GM23338 (cell line): ENCODE measurements at regions not wholly inside any gene's neighbourhood (a gene's known extent, or its start where the extent isn't known, plus 50 kb on each side); places are given as distances from the start of the nearest gene placed in this dataset.
"Not testable (repeated sequence)": the region's sequence is repeated elsewhere in the genome, so short reads cannot be mapped to it uniquely, and the experiment has no call there.

Experiments
- ATAC-seq: fragments of 200-7000 bp; cut with Tn5 transposase; 3 replicates; pipeline ENCODE4 v1.9.1; 2020
- DNase-seq: peaks from one replicate; pipeline ENCODE4 v3.0.0-alpha.2; 2015; ENCODE audit warnings: low spot score
- H2AFZ ChIP-seq: fragments of 200-600 bp; sonication (generic); 2 replicates; pipeline ENCODE4 v1.8.0; 2016; ENCODE audit warnings: antibody characterized with exemption, mild to moderate bottlenecking, moderate library complexity
- H3F3A ChIP-seq: fragments of 200-600 bp; sonication (generic); replicated peaks from 2 replicates; pipeline ENCODE4 v1.8.0; 2017; ENCODE audit warnings: antibody characterized with exemption, mixed run types, low read depth
- H3K27ac ChIP-seq: fragments of 200-600 bp; sonication (generic); 2 replicates; pipeline ENCODE4 v1.6.1; 2016; ENCODE audit warnings: low read depth
- H3K27me3 ChIP-seq: fragments of 200-600 bp; sonication (generic); 2 replicates; pipeline ENCODE4 v1.8.0; 2016; ENCODE audit warnings: mild to moderate bottlenecking, mixed run types, moderate library complexity; ENCODE audit not compliant: insufficient read depth
- H3K36me3 ChIP-seq: fragments of 200-600 bp; sonication (generic); 2 replicates; pipeline ENCODE4 v1.8.0; 2016; ENCODE audit warnings: mild to moderate bottlenecking; ENCODE audit not compliant: insufficient read depth
- H3K4me1 ChIP-seq: fragments of 200-600 bp; sonication (generic); 2 replicates; pipeline ENCODE4 v1.8.0; 2016; ENCODE audit warnings: mild to moderate bottlenecking, moderate library complexity; ENCODE audit not compliant: insufficient read depth
- H3K4me2 ChIP-seq: fragments of 200-600 bp; sonication (generic); 2 replicates; pipeline ENCODE4 v1.7.1; 2017; ENCODE audit warnings: mixed run types
- H3K4me3 ChIP-seq: fragments of 200-600 bp; sonication (generic); 2 replicates; pipeline ENCODE4 v1.6.1; 2016; ENCODE audit warnings: mixed run types
- H3K79me2 ChIP-seq: fragments of 200-600 bp; sonication (generic); replicated peaks from 2 replicates; pipeline ENCODE4 v1.8.0; 2017; ENCODE audit warnings: mild to moderate bottlenecking; ENCODE audit not compliant: insufficient read depth
- H3K9me2 ChIP-seq: fragments of 200-600 bp; sonication (generic); 2 replicates; pipeline ENCODE4 v1.8.0; 2017; ENCODE audit not compliant: insufficient read depth
- H4K20me1 ChIP-seq: fragments of 200-600 bp; sonication (generic); replicated peaks from 2 replicates; pipeline ENCODE4 v1.8.0; 2017; ENCODE audit warnings: mild to moderate bottlenecking; ENCODE audit not compliant: insufficient read depth
- H3K27ac Mint-ChIP-seq: 2 replicates; pipeline ENCODE4 v1.8.0; 2020; ENCODE audit warnings: inconsistent platforms, mild to moderate bottlenecking, moderate library complexity, mixed read lengths
- H3K27me3 Mint-ChIP-seq: 3 replicates; pipeline ENCODE4 v1.8.0; 2022; ENCODE audit warnings: low read depth, mild to moderate bottlenecking, moderate library complexity, mixed read lengths, inconsistent platforms; ENCODE audit not compliant: insufficient read depth, poor library complexity
- H3K36me3 Mint-ChIP-seq: 3 replicates; pipeline ENCODE4 v1.8.0; 2021; ENCODE audit warnings: low read depth, mild to moderate bottlenecking, inconsistent platforms, moderate library complexity, mixed read lengths
- H3K4me1 Mint-ChIP-seq: 3 replicates; pipeline ENCODE4 v1.8.0; 2020; ENCODE audit warnings: mild to moderate bottlenecking, inconsistent platforms, mixed read lengths
- H3K4me3 Mint-ChIP-seq: 3 replicates; pipeline ENCODE4 v1.8.0; 2021; ENCODE audit warnings: moderate library complexity, mild to moderate bottlenecking, inconsistent platforms, mixed read lengths
- H3K9me3 Mint-ChIP-seq: 3 replicates; pipeline ENCODE4 v1.8.0; 2020; ENCODE audit warnings: moderate library complexity, mild to moderate bottlenecking, inconsistent platforms, mixed read lengths
- CREB1 ChIP-seq: fragments of 250-450 bp; sonication (Bioruptor Pico); IDR thresholded peaks from 2 replicates; pipeline ENCODE4 v1.5.0; 2020; ENCODE audit warnings: low read depth, mild to moderate bottlenecking, moderate library complexity
- ETS1 ChIP-seq: IDR thresholded peaks from 2 replicates; pipeline ENCODE4 v1.6.1; 2016; ENCODE audit warnings: antibody characterized with exemption
- EZH2 ChIP-seq: fragments of 200-600 bp; sonication (generic); IDR thresholded peaks from one replicate; pipeline ENCODE4 v1.8.0; 2017; ENCODE audit warnings: antibody characterized with exemption, mild to moderate bottlenecking, low read depth; ENCODE audit not compliant: unreplicated experiment
- EZH2phosphoT487 ChIP-seq: fragments of 200-600 bp; sonication (generic); IDR thresholded peaks from one replicate; pipeline ENCODE4 v1.8.1; 2018; ENCODE audit warnings: antibody characterized with exemption; ENCODE audit not compliant: unreplicated experiment
- JUNB ChIP-seq: IDR thresholded peaks from one replicate; pipeline ENCODE4 v1.6.1; 2016; ENCODE audit warnings: antibody characterized with exemption; ENCODE audit not compliant: unreplicated experiment
- NANOG ChIP-seq: IDR thresholded peaks from 2 replicates; pipeline ENCODE4 v1.6.1; 2016; ENCODE audit warnings: antibody characterized with exemption, borderline replicate concordance
- POLR2AphosphoS5 ChIP-seq: IDR thresholded peaks from 2 replicates; pipeline ENCODE4 v1.6.1; 2016; ENCODE audit warnings: antibody characterized with exemption, low read depth
- REST ChIP-seq: IDR thresholded peaks from one replicate; pipeline ENCODE4 v1.6.1; 2018; ENCODE audit warnings: antibody characterized with exemption; ENCODE audit not compliant: unreplicated experiment
- STAT1 ChIP-seq: IDR thresholded peaks from one replicate; pipeline ENCODE4 v1.6.1; 2016; ENCODE audit warnings: antibody characterized with exemption; ENCODE audit not compliant: unreplicated experiment
- ZNF114 ChIP-seq: fragments of 250-450 bp; sonication (Bioruptor Pico); IDR thresholded peaks from 2 replicates; pipeline ENCODE4 v1.5.0; 2020; ENCODE audit warnings: mild to moderate bottlenecking, moderate library complexity
- ZNF331 ChIP-seq: fragments of 250-450 bp; sonication (Bioruptor Pico); IDR thresholded peaks from 2 replicates; pipeline ENCODE4 v1.5.0; 2020; ENCODE audit warnings: low read depth, mild to moderate bottlenecking, moderate library complexity
- ZNF462 ChIP-seq: fragments of 250-450 bp; sonication (Bioruptor Pico); IDR thresholded peaks from 2 replicates; pipeline ENCODE4 v1.5.0; 2020; ENCODE audit warnings: mild to moderate bottlenecking, moderate library complexity

GRCh38 chr11:121901417-121901816 lies 214.6 kb downstream of the BLID start:
- not testable (repeated sequence) for H4K20me1 ChIP-seq, H3K9me2 ChIP-seq, H3K9me3 Mint-ChIP-seq, H3K36me3 ChIP-seq, H3K27ac Mint-ChIP-seq, H3F3A ChIP-seq, H3K79me2 ChIP-seq, H3K4me3 ChIP-seq, H3K4me1 ChIP-seq, H3K27ac ChIP-seq, H3K4me2 ChIP-seq, H3K27me3 Mint-ChIP-seq, ATAC-seq, H3K36me3 Mint-ChIP-seq, DNase-seq, H3K27me3 ChIP-seq, H2AFZ ChIP-seq, H3K4me1 Mint-ChIP-seq, H3K4me3 Mint-ChIP-seq

GRCh38 chr11:121899520-121899919 lies 216.5 kb downstream of the BLID start:
- no peaks in the 10 kb centered on the region; the same call in 1 of the 2 replicates for H4K20me1 ChIP-seq
- H2AFZ ChIP-seq = no peak overlapping the region; the same call in 1 of the 2 replicates
- no peaks in the 10 kb centered on the region for H3K27me3 ChIP-seq
- H3F3A ChIP-seq = no peaks in the 10 kb centered on the region
- no peaks in the 10 kb centered on the region for H3K36me3 ChIP-seq
- no peak for DNase-seq
- Mint-ChIP-seq H3K36me3 (no peaks in the 10 kb centered on the region), H3K27me3 (no peaks in the 10 kb centered on the region), H3K4me3 (no peak overlapping the region), H3K9me3 (peaks cover 3% of the 10 kb centered on the region; the same call in 2 of the 3 replicates), H3K27ac (no peak overlapping the region), H3K4me1 (peaks cover 3% of the 10 kb centered on the region; the same call in 2 of the 3 replicates)
- no peak overlapping the region for H3K4me2 ChIP-seq
- ATAC-seq = no peak
- H3K9me2 ChIP-seq = peaks cover 12% of the 10 kb centered on the region; the same call in 1 of the 2 replicates
- no peaks in the 10 kb centered on the region for H3K79me2 ChIP-seq
- no peak overlapping the region for H3K27ac ChIP-seq
- no peaks in the 10 kb centered on the region for H3K4me1 ChIP-seq
- no peak overlapping the region for H3K4me3 ChIP-seq
- TF ChIP-seq REST (no peak), EZH2 (no peak), ETS1 (no peak), POLR2AphosphoS5 (no peak), ZNF462 (CRISPR knock-in tag) (no peak), ZNF114 (CRISPR knock-in tag) (no peak), STAT1 (no peak), NANOG (no peak), ZNF331 (CRISPR knock-in tag) (no peak), JUNB (no peak), EZH2phosphoT487 (no peak), CREB1 (no peak)
